GM19240 (cell line): ENCODE measurements at regions not wholly inside any gene's neighbourhood (a gene's known extent, or its start where the extent isn't known, plus 50 kb on each side); places are given as distances from the start of the nearest gene placed in this dataset.

Experiments used
- DNase-seq: peaks from one replicate; pipeline ENCODE4 v3.0.0; 2011; ENCODE audit warnings: low spot score; ENCODE audit not compliant: insufficient read length

DNA sequence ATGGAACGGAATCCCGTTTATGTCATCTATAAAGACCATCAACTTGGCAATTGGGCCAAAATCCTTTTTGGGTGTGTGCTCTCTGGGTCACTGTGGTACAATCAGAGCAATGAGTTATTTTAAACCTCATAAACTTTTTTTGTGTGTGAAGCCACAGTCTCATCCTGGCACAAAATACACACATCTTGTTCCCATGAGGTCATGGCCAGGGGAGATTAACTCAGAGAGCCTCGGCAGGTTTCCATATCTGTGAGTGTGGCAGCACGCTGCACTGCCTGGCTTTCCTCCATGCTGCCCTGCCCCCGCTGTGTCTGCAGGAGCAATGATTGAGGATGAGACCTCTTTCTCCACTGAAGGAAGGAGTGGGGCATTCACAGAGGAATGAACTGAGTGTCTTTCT is 54.0 kb upstream of the DLG1 start:
- DNase-seq: no peak

DNA sequence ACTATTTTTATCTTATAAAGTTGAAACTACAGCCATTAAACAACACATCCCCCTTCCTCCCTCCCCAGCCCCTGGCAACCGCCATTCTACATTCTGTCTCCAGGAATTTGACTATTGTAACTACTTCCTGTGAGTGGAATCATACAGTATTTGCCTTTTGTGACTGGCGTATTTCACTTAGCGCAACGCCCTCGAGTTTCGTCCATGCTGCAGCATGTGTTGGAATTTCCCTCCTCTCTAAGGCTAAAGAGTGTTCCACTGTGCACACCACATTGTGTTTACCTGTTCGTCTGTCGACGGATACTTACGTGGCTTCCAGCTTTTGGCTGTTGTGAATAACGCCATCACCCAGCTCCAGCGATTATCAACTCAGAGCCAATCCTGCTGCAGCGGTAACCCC is 52.0 kb upstream of the DLG1 start:
- DNase-seq: no peak

DNA sequence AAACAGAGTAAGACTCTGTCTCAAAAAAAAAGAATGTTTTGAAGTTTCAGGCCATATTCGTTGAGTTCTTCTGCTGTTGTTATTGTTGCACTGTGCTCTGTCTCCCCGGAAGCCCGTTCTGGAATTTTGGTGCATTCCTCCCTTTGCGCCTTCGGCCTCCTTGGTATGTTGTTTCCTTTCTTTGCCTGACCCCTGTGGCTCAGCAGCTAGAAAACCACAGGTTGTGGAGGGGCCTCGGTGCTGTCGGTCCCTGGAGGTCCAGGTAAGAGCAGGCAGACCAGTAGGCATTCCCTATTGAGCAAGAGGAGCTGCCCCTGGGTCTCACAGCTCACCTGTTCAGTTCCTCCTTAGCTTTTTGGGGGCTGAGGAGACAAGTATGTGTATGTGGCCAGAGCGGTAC is 51.0 kb upstream of the DLG1 start:
- DNase-seq: no peak
